Smooth muscle cell (in vitro differentiated cells): ENCODE measurements at regions not wholly inside any gene's neighbourhood (a gene's known extent, or its start where the extent isn't known, plus 50 kb on each side); places are given as distances from the start of the nearest gene placed in this dataset.

Experiments used
- DNase-seq: peaks from one replicate; lab custom pipeline; 2025; ENCODE audit not compliant: unreplicated experiment; lab: John Stamatoyannopoulos, UW
- H2AFZ ChIP-seq: fragments of 200-600 bp; sonication (generic); 2 replicates; pipeline ENCODE4 v1.6.0; 2016; ENCODE audit warnings: antibody characterized with exemption, low read depth, mild to moderate bottlenecking
- H3F3A ChIP-seq: fragments of 200-600 bp; sonication (generic); 2 replicates; pipeline ENCODE4 v1.6.0; 2017; ENCODE audit warnings: antibody characterized with exemption, low read depth
- H3K27ac ChIP-seq: fragments of 200-600 bp; sonication (generic); 2 replicates; pipeline ENCODE4 v1.5.1; 2016; ENCODE audit warnings: low read depth, mild to moderate bottlenecking
- H3K27me3 ChIP-seq: fragments of 200-600 bp; sonication (generic); 2 replicates; pipeline ENCODE4 v1.6.1; 2016; ENCODE audit warnings: low read depth, mild to moderate bottlenecking
- H3K36me3 ChIP-seq: fragments of 200-600 bp; sonication (generic); 2 replicates; pipeline ENCODE4 v1.5.1; 2016; ENCODE audit warnings: low read depth
- H3K4me1 ChIP-seq: fragments of 200-600 bp; sonication (generic); 2 replicates; pipeline ENCODE4 v1.5.1; 2016; ENCODE audit warnings: low read depth
- H3K4me2 ChIP-seq: fragments of 200-600 bp; sonication (generic); 2 replicates; pipeline ENCODE4 v1.6.0; 2016; ENCODE audit warnings: mild to moderate bottlenecking
- H3K4me3 ChIP-seq: fragments of 200-600 bp; sonication (generic); 2 replicates; pipeline ENCODE4 v1.5.1; 2016; ENCODE audit warnings: mild to moderate bottlenecking
- H3K79me2 ChIP-seq: fragments of 200-600 bp; sonication (generic); 2 replicates; pipeline ENCODE4 v1.6.0; 2016; ENCODE audit warnings: low read depth, mild to moderate bottlenecking
- H3K9ac ChIP-seq: fragments of 200-600 bp; sonication (generic); 2 replicates; pipeline ENCODE4 v1.6.0; 2016; ENCODE audit warnings: low read depth
- H3K9me3 ChIP-seq: fragments of 200-600 bp; sonication (generic); replicated peaks from 2 replicates; pipeline ENCODE4 v1.5.1; 2016; ENCODE audit warnings: low read depth
- H4K20me1 ChIP-seq: fragments of 200-600 bp; sonication (generic); 2 replicates; pipeline ENCODE4 v1.6.0; 2016; ENCODE audit warnings: low read depth
- WGBS: methylation state at CpG from one replicate; pipeline ENCODE4 v1.1.7; 2016; ENCODE audit warnings: low lambda C conversion rate; 5-methylcytosine and 5-hydroxymethylcytosine counted together
- TF ChIP-seq, protein P1 (sequence below): fragments of 200-600 bp; sonication (generic); IDR thresholded peaks from 2 replicates; pipeline ENCODE4 v1.5.1; 2017; ENCODE audit warnings: borderline replicate concordance, mild to moderate bottlenecking, antibody characterized with exemption; ENCODE audit not compliant: insufficient read depth, poor library complexity, severe bottlenecking

DNA sequence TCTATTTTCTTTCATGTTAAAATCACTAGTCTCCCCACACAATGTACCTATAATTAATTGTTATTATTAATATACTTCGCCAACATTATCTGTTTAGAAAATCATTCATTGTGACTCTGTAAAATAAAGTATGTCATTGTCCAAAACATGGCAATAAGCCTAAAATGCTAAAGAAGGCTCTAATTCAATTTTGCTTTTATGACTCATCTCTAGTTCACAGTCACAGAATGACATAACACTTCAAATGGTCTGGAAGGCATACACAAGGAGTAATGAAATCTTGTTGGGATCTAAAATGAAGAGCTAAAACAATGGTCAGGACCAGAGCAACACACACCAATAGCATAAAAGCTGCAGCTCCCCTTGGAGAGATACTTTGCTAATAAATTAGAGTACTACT is 505.8 kb downstream of the GPAM start:
- no peak overlapping the region for H3K4me3 ChIP-seq
- 94% methylated on average over 1 of the region's 1 CpG for WGBS
- no peak overlapping the region for H3K4me2 ChIP-seq

GRCh38 chr10:111686796-111687195 is 496.8 kb downstream of the GPAM start:
- H3K4me2 ChIP-seq = no peak overlapping the region
- no peaks in the 10 kb centered on the region for H4K20me1 ChIP-seq
- H3K9ac ChIP-seq = no peak overlapping the region
- no peaks in the 10 kb centered on the region for H3K4me1 ChIP-seq
- H3K36me3 ChIP-seq = no peaks in the 10 kb centered on the region
- no peak overlapping the region for H2AFZ ChIP-seq
- H3K27ac ChIP-seq = no peak overlapping the region
- WGBS = 87% methylated on average over 7 of the region's 7 CpGs
- TF ChIP-seq, protein P1, sequence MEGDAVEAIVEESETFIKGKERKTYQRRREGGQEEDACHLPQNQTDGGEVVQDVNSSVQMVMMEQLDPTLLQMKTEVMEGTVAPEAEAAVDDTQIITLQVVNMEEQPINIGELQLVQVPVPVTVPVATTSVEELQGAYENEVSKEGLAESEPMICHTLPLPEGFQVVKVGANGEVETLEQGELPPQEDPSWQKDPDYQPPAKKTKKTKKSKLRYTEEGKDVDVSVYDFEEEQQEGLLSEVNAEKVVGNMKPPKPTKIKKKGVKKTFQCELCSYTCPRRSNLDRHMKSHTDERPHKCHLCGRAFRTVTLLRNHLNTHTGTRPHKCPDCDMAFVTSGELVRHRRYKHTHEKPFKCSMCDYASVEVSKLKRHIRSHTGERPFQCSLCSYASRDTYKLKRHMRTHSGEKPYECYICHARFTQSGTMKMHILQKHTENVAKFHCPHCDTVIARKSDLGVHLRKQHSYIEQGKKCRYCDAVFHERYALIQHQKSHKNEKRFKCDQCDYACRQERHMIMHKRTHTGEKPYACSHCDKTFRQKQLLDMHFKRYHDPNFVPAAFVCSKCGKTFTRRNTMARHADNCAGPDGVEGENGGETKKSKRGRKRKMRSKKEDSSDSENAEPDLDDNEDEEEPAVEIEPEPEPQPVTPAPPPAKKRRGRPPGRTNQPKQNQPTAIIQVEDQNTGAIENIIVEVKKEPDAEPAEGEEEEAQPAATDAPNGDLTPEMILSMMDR = no peak
- no peak overlapping the region for H3K4me3 ChIP-seq
- no peaks in the 10 kb centered on the region for H3F3A ChIP-seq
- DNase-seq = no peak
- no peaks in the 10 kb centered on the region for H3K27me3 ChIP-seq
- H3K9me3 ChIP-seq = no peaks in the 10 kb centered on the region
- no peaks in the 10 kb centered on the region for H3K79me2 ChIP-seq

More for the DNA sequence above, 505.8 kb downstream of the GPAM start:
- H2AFZ ChIP-seq = no peak overlapping the region
- H3K4me1 ChIP-seq = no peaks in the 10 kb centered on the region
- no peaks in the 10 kb centered on the region for H3K36me3 ChIP-seq
- H3K27ac ChIP-seq = no peak overlapping the region
- H3F3A ChIP-seq = no peaks in the 10 kb centered on the region
- TF ChIP-seq, protein P1 = no peak
- no peaks in the 10 kb centered on the region for H3K9me3 ChIP-seq
- H3K79me2 ChIP-seq = no peaks in the 10 kb centered on the region
- no peaks in the 10 kb centered on the region for H4K20me1 ChIP-seq
- no peak overlapping the region for H3K9ac ChIP-seq
- DNase-seq = no peak
- H3K27me3 ChIP-seq = no peaks in the 10 kb centered on the region

- Histone ChIP-seq H3K4me2 (no peak overlapping the region), H3F3A (no peaks in the 10 kb centered on the region), H4K20me1 (no peaks in the 10 kb centered on the region), H2AFZ (no peak overlapping the region), H3K36me3 (no peaks in the 10 kb centered on the region), H3K27me3 (no peaks in the 10 kb centered on the region), H3K27ac (no peak overlapping the region), H3K4me3 (no peak overlapping the region), H3K4me1 (no peaks in the 10 kb centered on the region), H3K9me3 (no peaks in the 10 kb centered on the region), H3K9ac (no peak overlapping the region), H3K79me2 (no peaks in the 10 kb centered on the region)
- no peak for DNase-seq
- TF ChIP-seq, protein P1 = no peak
- WGBS = 88% methylated on average over 2 of the region's 2 CpGs
Measured at GRCh38 chr10:111698711-111699110, 484.9 kb downstream of the GPAM start.

- Histone ChIP-seq H3K9ac (no peak overlapping the region), H3K27me3 (no peaks in the 10 kb centered on the region), H4K20me1 (no peaks in the 10 kb centered on the region), H3K9me3 (no peaks in the 10 kb centered on the region), H3K36me3 (no peaks in the 10 kb centered on the region), H3K4me3 (no peak overlapping the region), H3K27ac (no peak overlapping the region), H3K79me2 (no peaks in the 10 kb centered on the region), H2AFZ (no peak overlapping the region), H3K4me1 (no peaks in the 10 kb centered on the region), H3K4me2 (no peak overlapping the region), H3F3A (no peaks in the 10 kb centered on the region)
- TF ChIP-seq, protein P1 = no peak
- no peak for DNase-seq
- 94% methylated on average over 2 of the region's 2 CpGs for WGBS
Measured at GRCh38 chr10:111703986-111704385, 479.6 kb downstream of the GPAM start.
